ENCODE measurements at regions not wholly inside any gene's neighbourhood (a gene's known extent, or its start where the extent isn't known, plus 50 kb on each side); places are given as distances from the start of the nearest gene placed in this dataset.

DNA sequence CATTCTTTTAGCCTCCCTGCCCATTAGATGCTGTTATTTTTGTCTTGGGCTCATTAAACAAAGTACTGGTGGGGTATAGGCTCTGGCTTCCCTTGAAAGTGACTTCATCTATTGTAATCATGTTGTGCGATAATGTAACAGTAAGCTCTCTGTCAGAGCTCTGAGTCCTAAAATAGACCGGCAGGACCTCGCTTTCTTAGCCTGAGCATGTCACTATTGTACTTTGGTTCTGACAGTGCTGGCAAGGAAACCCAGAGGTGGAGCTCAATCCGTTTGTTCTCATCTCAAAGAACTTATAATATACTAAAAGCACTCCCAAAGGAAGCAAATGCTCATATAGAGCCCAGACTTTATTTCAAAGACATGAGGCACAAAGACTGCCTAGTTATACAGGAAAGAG, 339.1 kb upstream of the CCNH start:
- Histone ChIP-seq H2AFZ (ENCODE audit: low read depth) (no peak overlapping the region), H3K27ac (no peak overlapping the region), H3K4me2 (no peak overlapping the region), H3K9ac (no peak overlapping the region), H3K27me3 (ENCODE audit: insufficient read depth, low read depth) (no peaks in the 10 kb centered on the region), H3K36me3 (ENCODE audit: insufficient read depth) (no peaks in the 10 kb centered on the region), H3K4me1 (ENCODE audit: low read depth, poor library complexity, severe bottlenecking) (no peaks in the 10 kb centered on the region), H3K4me3 (IDR thresholded peaks at IDR 0.05; ENCODE audit: insufficient read depth, low read depth, low read length) (no peak overlapping the region), H4K20me1 (ENCODE audit: insufficient read depth) (no peaks in the 10 kb centered on the region), H3K79me2 (ENCODE audit: insufficient read depth, low read depth) (no peaks in the 10 kb centered on the region)
- no peak for TF ChIP-seq CTCF (conservative IDR thresholded peaks at IDR 0.05; ENCODE audit: low read depth, low read length)

- no peaks in the 10 kb centered on the region for H3K79me2 ChIP-seq (ENCODE audit: insufficient read depth, low read depth)
- no peak for TF ChIP-seq CTCF (conservative IDR thresholded peaks at IDR 0.05; ENCODE audit: low read depth, low read length)
- H4K20me1 ChIP-seq (ENCODE audit: insufficient read depth) = no peaks in the 10 kb centered on the region
- no peaks in the 10 kb centered on the region for H3K4me1 ChIP-seq (ENCODE audit: low read depth, poor library complexity, severe bottlenecking)
- H2AFZ ChIP-seq (ENCODE audit: low read depth) = no peak overlapping the region
- no peak overlapping the region for H3K27ac ChIP-seq
- H3K4me3 ChIP-seq (IDR thresholded peaks at IDR 0.05; ENCODE audit: insufficient read depth, low read depth, low read length) = no peak overlapping the region
- H3K27me3 ChIP-seq (ENCODE audit: insufficient read depth, low read depth) = no peaks in the 10 kb centered on the region
- H3K36me3 ChIP-seq (ENCODE audit: insufficient read depth) = no peaks in the 10 kb centered on the region
- H3K9ac ChIP-seq = no peak overlapping the region
- no peak overlapping the region for H3K4me2 ChIP-seq
These were observed 334.2 kb upstream of the CCNH start for GRCh38 chr5:87746891-87747377.

DNA sequence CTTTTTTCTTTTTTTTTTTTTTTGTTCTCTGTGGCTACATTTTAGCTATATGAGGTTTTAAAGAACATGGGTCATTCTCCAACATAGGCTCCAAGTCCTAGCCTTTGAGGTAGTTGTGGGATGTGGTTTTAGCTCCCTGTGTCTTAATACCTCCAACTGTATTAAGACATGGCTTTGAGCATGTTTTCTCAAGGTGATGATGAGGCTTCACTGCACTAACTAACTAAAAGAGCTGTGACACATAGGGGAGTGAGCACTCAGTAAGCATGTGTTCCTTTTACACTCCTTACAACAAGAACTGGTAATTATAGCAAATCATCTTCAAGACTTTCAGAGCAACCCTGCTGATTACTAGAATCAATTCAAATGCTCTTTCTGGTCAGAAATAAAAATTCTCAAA, 333.6 kb upstream of the CCNH start:
- no peak overlapping the region for H3K4me3 ChIP-seq (IDR thresholded peaks at IDR 0.05; ENCODE audit: insufficient read depth, low read depth, low read length)
- H3K4me2 ChIP-seq = no peak overlapping the region
- H2AFZ ChIP-seq (ENCODE audit: low read depth) = no peak overlapping the region
- H3K27ac ChIP-seq = no peak overlapping the region
- H3K4me1 ChIP-seq (ENCODE audit: low read depth, poor library complexity, severe bottlenecking) = no peaks in the 10 kb centered on the region
- no peak for TF ChIP-seq CTCF (conservative IDR thresholded peaks at IDR 0.05; ENCODE audit: low read depth, low read length)
- no peak overlapping the region for H3K9ac ChIP-seq
- no peaks in the 10 kb centered on the region for H3K79me2 ChIP-seq (ENCODE audit: insufficient read depth, low read depth)
- H4K20me1 ChIP-seq (ENCODE audit: insufficient read depth) = no peaks in the 10 kb centered on the region
- no peaks in the 10 kb centered on the region for H3K27me3 ChIP-seq (ENCODE audit: insufficient read depth, low read depth)
- H3K36me3 ChIP-seq (ENCODE audit: insufficient read depth) = no peaks in the 10 kb centered on the region

- Histone ChIP-seq H3K79me2 (ENCODE audit: insufficient read depth, low read depth) (no peaks in the 10 kb centered on the region), H3K4me2 (no peak overlapping the region), H3K27me3 (ENCODE audit: insufficient read depth, low read depth) (no peaks in the 10 kb centered on the region), H3K4me1 (ENCODE audit: low read depth, poor library complexity, severe bottlenecking) (no peaks in the 10 kb centered on the region), H3K27ac (no peak overlapping the region), H2AFZ (ENCODE audit: low read depth) (no peak overlapping the region), H3K4me3 (IDR thresholded peaks at IDR 0.05; ENCODE audit: insufficient read depth, low read depth, low read length) (no peak overlapping the region), H3K36me3 (ENCODE audit: insufficient read depth) (no peaks in the 10 kb centered on the region), H3K9ac (no peak overlapping the region), H4K20me1 (ENCODE audit: insufficient read depth) (no peaks in the 10 kb centered on the region)
- TF ChIP-seq CTCF (conservative IDR thresholded peaks at IDR 0.05; ENCODE audit: low read depth, low read length) = no peak
These were observed 329.2 kb upstream of the CCNH start for GRCh38 chr5:87741881-87742280.
